OCI-LY1 (cell line): ENCODE measurements at regions not wholly inside any gene's neighbourhood (a gene's known extent, or its start where the extent isn't known, plus 50 kb on each side); places are given as distances from the start of the nearest gene placed in this dataset.

Experiments
- H2AFZ ChIP-seq: fragments of 200-600 bp; sonication (generic), shearing (Covaris generic); 2 replicates; pipeline ENCODE4 v1.6.0; 2014; ENCODE audit warnings: antibody characterized with exemption, mild to moderate bottlenecking, low read length
- H3F3A ChIP-seq: fragments of 200-600 bp; sonication (generic), shearing (Covaris generic); 2 replicates; pipeline ENCODE4 v1.6.0; 2014; ENCODE audit warnings: mild to moderate bottlenecking, antibody characterized with exemption, low read length, moderate library complexity; ENCODE audit not compliant: insufficient read depth
- H3K27ac ChIP-seq: fragments of 200-600 bp; sonication (generic); 2 replicates; pipeline ENCODE4 v1.5.1; 2014; ENCODE audit warnings: low read length, mixed run types, mild to moderate bottlenecking, low read depth; ENCODE audit not compliant: poor library complexity, severe bottlenecking
- H3K27me3 ChIP-seq: fragments of 200-600 bp; sonication (generic); 2 replicates; pipeline ENCODE4 v1.6.0; 2014; ENCODE audit warnings: antibody characterized with exemption, mild to moderate bottlenecking, low read length, moderate library complexity; ENCODE audit not compliant: insufficient read depth
- H3K36me3 ChIP-seq: fragments of 200-600 bp; sonication (generic); 2 replicates; pipeline ENCODE4 v1.6.1; 2014; ENCODE audit warnings: mild to moderate bottlenecking, antibody characterized with exemption, low read length, moderate library complexity, mixed read lengths; ENCODE audit not compliant: insufficient read depth
- H3K4me1 ChIP-seq: fragments of 200-600 bp; sonication (generic); 2 replicates; pipeline ENCODE4 v1.5.1; 2014; ENCODE audit warnings: mild to moderate bottlenecking, low read length, moderate library complexity; ENCODE audit not compliant: insufficient read depth, severe bottlenecking
- H3K4me2 ChIP-seq: fragments of 200-600 bp; sonication (generic), shearing (Covaris generic); 2 replicates; pipeline ENCODE4 v1.6.1; 2014; ENCODE audit warnings: low read length
- H3K4me3 ChIP-seq: fragments of 200-600 bp; sonication (generic); 2 replicates; pipeline ENCODE4 v1.5.1; 2014; ENCODE audit warnings: low read length, low read depth, mild to moderate bottlenecking, mixed read lengths; ENCODE audit not compliant: poor library complexity, severe bottlenecking
- H3K79me2 ChIP-seq: fragments of 200-600 bp; shearing (Covaris generic); 2 replicates; pipeline ENCODE4 v1.6.1; 2016; ENCODE audit warnings: mixed run types, low read length, mixed read lengths; ENCODE audit not compliant: insufficient read depth
- H3K9ac ChIP-seq: fragments of 200-600 bp; sonication (generic), shearing (Covaris generic); 2 replicates; pipeline ENCODE4 v1.6.1; 2014; ENCODE audit warnings: mild to moderate bottlenecking, low read length, mixed read lengths
- H3K9me2 ChIP-seq: fragments of 200-600 bp; sonication (generic), shearing (Covaris generic); 2 replicates; pipeline ENCODE4 v1.6.1; 2014; ENCODE audit warnings: low read depth, mild to moderate bottlenecking, low read length, mixed read lengths
- H3K9me3 ChIP-seq: fragments of 200-600 bp; shearing (Covaris generic); 2 replicates; pipeline ENCODE4 v1.6.1; 2014; ENCODE audit warnings: low read length, mixed read lengths
- H4K20me1 ChIP-seq: fragments of 200-600 bp; sonication (generic), shearing (Covaris generic); 2 replicates; pipeline ENCODE4 v1.6.0; 2016; ENCODE audit warnings: mild to moderate bottlenecking, low read length; ENCODE audit not compliant: insufficient read depth
- CTCF ChIP-seq: fragments of 200-600 bp; sonication (generic), shearing (Covaris generic); IDR thresholded peaks from 2 replicates; pipeline ENCODE4 v1.5.1; 2017; ENCODE audit warnings: mild to moderate bottlenecking, antibody characterized with exemption, low read length, moderate library complexity, mixed read lengths
- EZH2 ChIP-seq: fragments of 200-600 bp; sonication (generic), shearing (Covaris generic); IDR thresholded peaks from 2 replicates; pipeline ENCODE4 v1.8.0; 2017; ENCODE audit warnings: borderline replicate concordance, mixed run types, mild to moderate bottlenecking, antibody characterized with exemption, low read length, moderate library complexity, mixed read lengths

GRCh38 chr12:118763234-118763633, 218.1 kb upstream of the SRRM4 start:
- no peak overlapping the region for H3K4me2 ChIP-seq
- no peaks in the 10 kb centered on the region for H3K27me3 ChIP-seq
- H3K79me2 ChIP-seq = no peaks in the 10 kb centered on the region
- no peaks in the 10 kb centered on the region for H3K9me2 ChIP-seq
- H3K4me1 ChIP-seq = no peaks in the 10 kb centered on the region
- H2AFZ ChIP-seq = no peak overlapping the region
- H3K36me3 ChIP-seq = no peaks in the 10 kb centered on the region
- no peaks in the 10 kb centered on the region for H4K20me1 ChIP-seq
- no peak for TF ChIP-seq CTCF
- no peak for TF ChIP-seq EZH2
- H3F3A ChIP-seq = no peaks in the 10 kb centered on the region
- H3K9ac ChIP-seq = no peak overlapping the region
- no peaks in the 10 kb centered on the region for H3K9me3 ChIP-seq
- no peak overlapping the region for H3K4me3 ChIP-seq
- no peak overlapping the region for H3K27ac ChIP-seq

- Histone ChIP-seq H3K4me3 (no peak overlapping the region), H3K9me2 (no peaks in the 10 kb centered on the region), H3K4me1 (no peaks in the 10 kb centered on the region), H4K20me1 (no peaks in the 10 kb centered on the region), H3K36me3 (no peaks in the 10 kb centered on the region), H3K9ac (no peak overlapping the region), H2AFZ (no peak overlapping the region), H3F3A (no peaks in the 10 kb centered on the region), H3K79me2 (no peaks in the 10 kb centered on the region), H3K9me3 (no peaks in the 10 kb centered on the region), H3K4me2 (no peak overlapping the region), H3K27me3 (no peaks in the 10 kb centered on the region), H3K27ac (no peak overlapping the region)
- no peak for TF ChIP-seq EZH2
- TF ChIP-seq CTCF = no peak
Measured at GRCh38 chr12:118773956-118774723, 207.2 kb upstream of the SRRM4 start.

GRCh38 chr12:118777504-118777903, 203.8 kb upstream of the SRRM4 start:
- Histone ChIP-seq H3K36me3 (no peaks in the 10 kb centered on the region), H3K9me2 (no peaks in the 10 kb centered on the region), H3K4me1 (no peaks in the 10 kb centered on the region), H3K9me3 (no peaks in the 10 kb centered on the region), H3K27me3 (no peaks in the 10 kb centered on the region), H3K4me3 (no peak overlapping the region), H3K9ac (no peak overlapping the region), H4K20me1 (no peaks in the 10 kb centered on the region), H3F3A (no peaks in the 10 kb centered on the region), H3K4me2 (no peak overlapping the region), H3K79me2 (no peaks in the 10 kb centered on the region), H3K27ac (no peak overlapping the region), H2AFZ (no peak overlapping the region)
- no peak for TF ChIP-seq CTCF
- no peak for TF ChIP-seq EZH2
